Kasumi-1 (cell line): ENCODE measurements at regions not wholly inside any gene's neighbourhood (a gene's known extent, or its start where the extent isn't known, plus 50 kb on each side); places are given as distances from the start of the nearest gene placed in this dataset.
"Not testable (repeated sequence)": the region's sequence is repeated elsewhere in the genome, so short reads cannot be mapped to it uniquely, and the experiment has no call there.

Experiments
- DNase-seq, 2 experiments: peaks; one replicate each; lab custom pipeline; 2025; lab: John Stamatoyannopoulos, UW

DNA sequence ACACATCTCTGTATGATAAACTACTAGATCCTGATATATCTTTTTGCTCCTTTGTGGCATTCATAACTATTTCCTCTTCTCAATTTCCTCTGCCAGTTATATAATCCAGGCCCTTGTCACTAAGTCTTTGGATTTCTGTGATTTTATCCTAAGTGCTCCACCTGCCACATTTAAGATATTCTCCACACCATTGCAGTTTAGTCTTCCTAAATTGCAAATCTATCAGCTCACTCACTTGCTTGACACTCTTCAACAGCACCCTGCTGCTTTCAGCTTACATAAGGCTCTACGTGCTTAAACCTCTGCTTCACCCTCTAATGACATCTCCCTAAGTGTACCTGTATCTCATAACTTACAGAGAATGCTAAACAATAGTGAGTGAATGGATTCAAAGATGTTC lies 1032.2 kb upstream of the SEL1L start:
- no peak for DNase-seq

DNA sequence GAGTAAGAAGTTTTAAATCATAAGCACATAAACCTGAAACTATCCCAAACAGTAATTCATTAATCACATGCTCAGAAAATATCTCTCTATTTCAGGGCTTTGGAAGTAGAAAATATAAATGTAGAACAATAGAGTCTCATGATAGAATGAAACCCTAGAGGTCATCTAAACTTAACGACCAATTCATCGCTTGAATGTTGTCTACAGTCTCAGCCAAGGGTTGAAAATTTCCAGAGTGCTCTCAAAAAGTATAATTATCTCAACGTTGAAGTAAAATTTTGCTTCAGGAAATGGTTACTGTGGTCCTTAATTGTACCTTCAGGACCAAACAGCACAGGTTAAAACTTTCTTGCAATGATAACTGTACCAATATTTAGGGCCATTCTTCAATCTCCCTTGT lies 1053.6 kb upstream of the SEL1L start:
- no peak for DNase-seq

DNA sequence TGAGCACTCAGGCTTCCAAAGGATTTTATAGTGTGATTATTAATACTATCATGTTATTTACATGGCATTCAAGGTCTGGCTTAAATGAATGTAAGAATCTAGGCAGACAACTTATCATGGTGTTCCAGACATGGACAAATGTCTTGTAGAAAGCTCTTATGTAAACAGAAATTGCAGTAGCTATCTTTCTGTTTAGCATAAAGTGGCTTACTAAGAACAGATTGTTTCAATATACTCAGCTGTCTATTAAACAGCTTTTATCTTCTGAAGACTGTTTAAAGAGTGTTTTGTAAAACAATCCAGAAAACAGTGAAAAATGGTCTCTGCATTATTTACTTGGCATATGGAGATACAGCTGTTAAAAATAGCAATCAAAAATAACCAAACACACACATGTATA lies 1061.8 kb upstream of the SEL1L start:
- DNase-seq = no peak

DNA sequence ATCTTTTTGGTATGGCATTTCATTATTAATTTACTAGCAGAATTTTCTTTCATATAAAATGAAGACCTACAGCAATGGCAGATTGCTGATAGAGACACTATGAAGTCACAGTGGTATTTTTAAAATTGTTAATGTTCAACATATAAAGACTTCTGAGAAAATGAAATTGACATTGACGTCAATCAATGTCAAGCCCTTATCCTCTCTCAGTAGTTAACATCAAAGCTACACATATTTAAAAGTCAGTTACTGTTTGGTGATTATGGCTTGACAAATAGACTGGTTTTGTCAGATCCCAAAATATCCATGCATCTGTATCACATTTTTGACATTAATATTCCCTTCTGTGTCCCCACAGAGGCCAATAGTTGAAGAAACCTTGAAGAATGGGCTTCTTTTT lies 1069.1 kb upstream of the SEL1L start:
- no peak for DNase-seq

DNA sequence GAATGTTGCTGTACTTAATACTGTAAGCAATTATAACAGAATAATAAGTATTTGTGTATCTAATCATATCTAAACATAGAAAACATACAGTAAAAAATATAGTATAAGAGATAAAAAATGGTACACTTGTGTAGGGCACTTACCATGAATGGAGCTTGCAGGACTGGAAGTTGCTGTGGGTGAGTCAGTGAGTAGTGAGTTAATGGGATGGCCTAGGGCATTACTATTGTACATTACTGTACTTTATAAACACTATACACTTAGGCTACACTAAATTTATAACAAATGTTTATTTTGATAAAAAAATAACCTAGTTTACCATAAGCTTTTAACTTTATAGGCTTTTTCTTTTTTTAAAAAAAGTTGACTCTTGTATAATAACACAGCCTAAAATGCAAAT lies 1071.2 kb upstream of the SEL1L start:
- no peak for DNase-seq

DNA sequence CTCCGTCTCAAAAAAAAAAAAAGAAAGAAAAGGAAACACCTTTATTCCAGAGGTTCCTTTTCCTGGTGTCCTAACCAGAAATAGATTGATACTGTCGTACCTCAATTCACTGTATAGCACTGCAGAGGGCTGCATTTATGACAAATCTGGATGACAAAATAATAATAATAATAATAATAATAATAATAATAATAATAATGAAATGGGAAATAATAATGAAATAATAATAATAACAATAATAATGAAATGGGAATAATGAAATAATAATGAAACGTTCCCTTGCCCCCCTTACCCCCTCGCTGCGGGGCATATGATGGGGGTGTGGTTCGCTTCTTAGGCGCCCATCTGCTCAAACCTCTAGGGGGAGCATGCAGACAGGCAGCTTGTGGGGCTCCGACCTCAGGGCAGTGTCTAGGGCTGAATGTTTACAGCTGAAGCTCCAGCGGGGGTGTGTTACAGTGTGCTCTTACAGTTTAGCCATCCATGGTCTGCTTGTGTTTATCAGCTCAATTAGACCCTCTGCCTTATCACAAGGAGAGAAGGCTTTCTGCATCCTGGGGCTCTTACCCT lies 1088.3 kb upstream of the SEL1L start:
- DNase-seq = no peak

DNA sequence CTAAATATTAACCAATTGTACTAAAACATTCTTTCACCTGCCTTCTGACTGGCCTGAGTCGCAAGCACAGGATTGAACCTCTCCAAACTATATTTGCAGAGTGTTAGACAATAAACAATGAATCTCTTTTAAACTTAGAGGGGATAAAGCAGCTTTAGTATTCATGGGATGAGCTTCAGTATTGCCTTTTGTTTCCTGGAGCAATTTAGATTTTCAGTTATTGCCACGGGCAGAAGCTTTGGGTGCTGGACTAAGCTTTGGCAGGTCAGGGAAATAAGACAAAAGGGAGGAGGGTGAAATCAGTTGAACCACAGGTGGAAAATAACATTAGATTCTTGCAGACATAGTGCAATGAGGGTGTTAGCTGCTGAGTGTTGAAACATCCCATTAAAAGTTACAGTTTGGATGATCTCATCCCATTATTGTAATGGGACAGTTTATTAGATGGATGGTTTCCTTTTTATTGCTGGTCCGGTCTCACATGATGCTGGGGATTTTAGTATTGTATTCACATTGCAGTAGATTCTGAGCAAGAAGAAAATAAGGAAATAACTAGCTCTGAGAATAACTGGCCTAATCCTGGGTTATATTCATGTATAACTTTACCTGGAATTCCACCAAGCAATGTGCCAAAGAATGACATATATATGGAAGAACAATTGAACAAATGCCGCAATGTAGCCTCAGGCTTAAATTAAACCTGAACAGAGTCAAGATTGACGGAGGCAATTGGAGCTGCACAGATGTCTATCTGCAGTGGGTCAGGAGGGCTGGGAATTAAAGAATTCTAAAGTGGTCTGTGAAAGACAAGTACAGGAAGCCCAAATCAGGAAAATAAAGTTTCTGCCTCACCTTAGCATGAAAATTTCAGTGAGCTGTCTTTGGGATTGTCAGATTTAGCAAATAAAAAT lies 1092.8 kb upstream of the SEL1L start:
- no peak for DNase-seq

DNA sequence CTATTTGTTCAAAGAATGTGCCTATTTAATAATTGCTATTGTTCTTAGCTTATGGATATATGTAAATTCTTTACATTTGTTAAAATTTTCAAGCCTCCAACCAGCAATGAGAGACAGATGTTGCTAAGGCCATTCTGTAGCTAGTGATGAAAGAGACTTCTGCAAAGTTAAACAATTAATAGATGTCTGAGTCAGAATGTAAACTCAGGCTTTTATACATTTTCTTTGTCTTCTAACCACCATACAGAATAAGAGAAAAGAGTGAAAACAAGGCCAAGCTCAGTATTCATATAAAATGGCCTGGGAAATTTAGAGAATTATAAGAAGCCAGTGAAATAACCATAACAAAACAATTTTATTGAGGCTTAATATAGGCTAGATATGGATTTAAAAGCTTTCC lies 1102.3 kb upstream of the SEL1L start:
- DNase-seq = no peak

DNA sequence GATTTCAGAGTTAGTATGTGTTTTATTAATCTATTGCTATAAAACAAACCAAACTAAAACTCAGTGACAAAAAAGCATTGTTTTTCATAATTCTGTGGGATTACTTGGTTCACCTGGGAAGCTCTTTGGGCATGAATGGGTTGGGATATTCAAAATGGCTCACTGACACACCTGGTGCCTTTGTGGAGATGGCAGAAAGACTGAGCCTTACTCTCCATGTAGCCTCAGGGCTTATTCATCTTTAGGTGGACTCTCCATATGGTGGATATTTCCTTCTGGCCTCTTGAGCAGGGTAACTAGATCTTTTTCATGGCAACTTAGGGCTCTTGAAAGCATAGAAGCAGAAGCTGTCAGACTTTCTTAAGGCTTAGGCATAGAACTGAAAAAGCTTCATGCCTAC lies 1102.8 kb upstream of the SEL1L start:
- no peak for DNase-seq

DNA sequence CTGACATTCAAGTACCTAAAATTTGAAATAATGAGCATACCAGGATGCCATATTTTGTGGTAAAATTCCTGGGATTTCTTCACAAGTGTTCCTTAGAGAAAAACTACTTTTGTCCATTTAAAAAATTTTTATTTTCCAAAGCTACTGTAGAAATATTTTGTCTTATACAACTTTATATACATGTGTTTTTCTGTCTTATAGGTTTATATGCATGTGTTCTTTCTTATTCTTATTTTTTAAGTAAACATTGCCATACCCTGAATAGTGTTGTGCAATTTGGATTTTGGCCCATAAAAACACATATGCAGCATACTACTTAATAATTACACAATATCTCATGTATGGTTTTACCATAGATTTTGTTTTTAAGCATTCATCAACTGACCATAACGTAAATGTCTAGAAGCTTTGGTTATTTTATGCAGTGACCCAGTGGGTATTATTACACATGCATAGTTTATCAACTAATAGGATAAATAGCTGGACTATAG lies 1107.4 kb upstream of the SEL1L start:
- DNase-seq = no peak

DNA sequence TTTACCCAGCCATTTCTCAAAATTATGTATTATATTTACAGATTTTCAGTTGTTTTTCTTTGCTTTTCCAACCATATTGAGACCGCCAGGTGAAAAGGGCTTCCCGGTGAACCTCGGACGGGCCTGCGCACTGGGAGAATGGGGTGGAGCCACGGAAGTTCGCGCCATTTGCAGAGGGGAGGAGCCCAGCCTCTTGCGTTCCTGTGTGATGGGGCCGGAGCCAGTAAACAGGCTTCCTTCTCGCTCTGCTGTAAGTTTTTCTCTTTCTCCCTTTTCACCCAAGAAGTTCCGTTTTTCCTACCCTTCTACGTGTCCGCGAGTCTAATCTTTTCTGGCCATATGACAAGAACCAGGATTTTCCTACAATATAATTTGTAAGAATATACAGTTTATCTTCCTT lies 1108.8 kb upstream of the SEL1L start:
- no peak for DNase-seq

DNA sequence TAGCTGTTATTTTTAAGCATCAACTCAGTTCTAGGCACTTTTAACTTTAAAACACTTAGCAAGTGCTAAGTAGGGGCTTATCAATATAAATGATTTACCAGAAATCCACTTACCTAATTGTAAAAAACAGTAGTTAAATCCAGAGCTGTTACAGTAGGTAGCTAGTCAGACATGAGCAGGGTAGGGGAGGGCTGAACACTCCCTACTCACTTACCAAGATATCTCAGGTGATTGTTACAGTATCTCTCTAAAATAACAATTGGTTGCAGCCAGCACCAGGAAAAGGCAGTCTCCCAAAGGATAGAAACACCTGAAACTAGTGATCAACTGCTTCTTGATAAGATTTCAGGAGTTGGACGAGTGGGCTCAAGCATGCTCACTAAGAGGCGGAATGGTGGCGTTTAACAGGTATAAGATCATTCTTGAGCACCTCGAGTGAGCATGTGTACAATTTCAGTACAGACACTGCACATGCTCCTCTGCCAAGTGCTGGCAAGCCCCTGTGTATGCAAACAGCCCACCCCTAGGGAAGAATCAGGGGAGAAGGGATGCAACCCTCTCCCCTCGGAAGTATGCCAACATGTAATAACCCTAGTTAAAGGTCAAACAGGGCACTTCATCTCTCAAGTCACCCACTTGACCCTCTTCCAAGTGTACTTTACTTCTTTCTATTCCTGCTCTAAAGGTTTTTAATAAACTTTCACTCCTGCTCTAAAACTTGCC lies 1113.6 kb upstream of the SEL1L start:
- DNase-seq = no peak

DNA sequence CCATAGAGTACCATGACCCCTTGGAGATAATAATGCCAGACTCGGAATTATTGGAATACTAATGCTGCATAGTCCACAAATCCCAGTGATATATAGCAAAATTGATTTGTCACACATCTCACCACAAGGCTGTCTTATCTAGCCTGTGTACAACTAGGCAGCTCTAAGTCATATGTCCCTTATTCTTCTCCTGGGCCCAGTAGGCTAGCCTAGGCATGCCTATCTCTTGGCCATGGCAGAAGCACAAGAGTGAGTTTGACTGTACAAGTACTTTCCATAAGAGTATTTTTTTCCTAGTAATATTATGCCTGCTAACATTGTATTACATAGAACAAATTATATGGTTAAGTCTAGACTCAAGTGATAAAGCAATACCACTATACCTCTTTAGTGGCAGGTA lies 1122.1 kb upstream of the SEL1L start:
- no peak for DNase-seq

DNA sequence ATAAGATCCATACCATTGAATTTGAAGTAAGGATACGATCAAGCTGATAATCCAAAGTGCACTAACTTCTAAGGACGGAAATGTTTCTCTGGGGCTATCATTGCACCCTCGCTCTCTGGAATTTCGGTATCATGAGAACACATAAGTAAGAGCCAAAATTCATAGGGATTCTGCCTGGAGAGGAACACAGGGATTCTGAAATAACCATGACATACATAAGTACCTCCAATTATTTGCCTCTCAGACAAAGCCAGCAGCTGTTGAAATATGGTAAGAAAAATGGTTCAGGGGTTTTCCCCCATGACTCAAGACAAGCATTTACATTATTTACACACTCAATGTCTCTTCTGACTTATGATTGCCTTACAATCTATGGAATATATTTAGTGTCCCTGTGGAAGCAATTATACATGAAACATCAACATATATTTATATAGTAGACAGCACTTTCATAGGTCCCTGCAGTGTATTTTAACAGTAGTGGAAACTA lies 1123.6 kb upstream of the SEL1L start:
- no peak for DNase-seq

DNA sequence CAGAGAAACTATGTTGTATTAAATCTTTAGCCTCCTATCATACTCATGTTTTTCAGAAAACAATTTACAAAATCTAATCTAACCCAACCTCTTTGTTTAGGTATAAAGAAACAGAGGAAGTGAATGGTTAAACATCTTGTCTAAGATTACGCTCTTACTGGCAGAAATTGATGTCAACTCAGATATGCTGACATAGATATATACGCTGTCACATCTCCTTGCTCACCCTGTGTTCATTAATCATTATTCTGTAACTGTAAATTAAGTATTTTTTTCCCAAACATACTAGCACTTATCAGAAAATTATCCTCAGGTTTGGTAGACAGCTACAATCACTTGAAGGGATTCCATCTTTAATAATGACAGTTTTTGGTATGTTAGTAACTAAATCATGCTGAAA lies 1127.6 kb upstream of the SEL1L start:
- no peak for DNase-seq

DNA sequence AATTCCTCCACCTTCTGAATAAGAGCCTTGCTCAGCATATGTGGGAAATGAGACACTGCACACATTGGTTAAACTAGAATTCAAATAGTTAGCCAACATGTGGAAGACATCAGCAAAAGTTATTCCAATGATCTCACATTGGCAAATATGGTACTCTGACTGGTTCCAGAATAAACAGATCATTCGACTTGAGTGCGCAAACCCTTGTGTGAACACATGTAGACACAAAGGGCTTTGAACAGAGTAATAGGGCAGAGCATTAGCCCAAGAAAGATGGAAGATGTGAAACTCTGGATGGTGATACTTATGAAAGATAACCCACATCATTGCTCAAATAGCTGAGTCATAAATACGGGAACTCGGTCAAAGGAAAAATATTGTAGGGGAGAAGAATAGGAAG lies 1133.4 kb upstream of the SEL1L start:
- DNase-seq = no peak

DNA sequence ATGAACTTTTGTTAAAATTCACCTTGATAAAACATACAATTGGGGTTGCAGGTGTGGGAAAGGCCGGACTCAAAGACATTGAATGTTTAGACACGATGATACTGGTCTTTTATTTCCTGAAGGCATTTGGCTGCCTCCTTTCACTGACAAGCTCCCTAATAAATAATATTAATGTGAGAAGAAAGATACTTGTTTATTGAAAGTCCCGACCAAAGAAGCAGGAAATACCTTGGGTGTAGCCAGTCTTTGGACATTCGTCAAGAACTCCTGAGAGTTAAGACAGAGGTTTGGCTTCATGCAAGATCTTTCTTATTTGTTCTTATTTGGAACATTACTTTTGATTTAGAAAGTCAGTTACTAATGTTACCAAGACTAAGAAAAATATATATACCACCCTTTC lies 1133.8 kb upstream of the SEL1L start:
- no peak for DNase-seq

DNA sequence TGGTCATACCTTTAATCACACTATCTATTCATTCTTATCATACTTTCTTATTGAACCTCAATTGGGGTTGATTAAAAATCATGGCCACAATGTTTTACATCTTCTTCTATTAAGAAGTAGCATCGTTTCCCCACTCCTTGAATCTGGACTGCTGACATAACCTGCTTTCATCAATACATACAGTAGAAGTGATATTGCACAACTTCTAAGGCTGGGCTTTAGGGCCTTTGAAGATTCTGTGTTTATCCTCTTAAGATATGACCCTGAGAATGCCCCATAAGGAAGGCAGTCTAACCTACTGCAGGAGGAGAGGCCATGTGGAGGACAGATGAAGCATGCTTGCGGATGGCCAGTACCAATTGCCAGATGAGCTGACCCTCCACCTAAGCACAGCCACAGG lies 1142.8 kb upstream of the SEL1L start:
- DNase-seq = no peak

DNA sequence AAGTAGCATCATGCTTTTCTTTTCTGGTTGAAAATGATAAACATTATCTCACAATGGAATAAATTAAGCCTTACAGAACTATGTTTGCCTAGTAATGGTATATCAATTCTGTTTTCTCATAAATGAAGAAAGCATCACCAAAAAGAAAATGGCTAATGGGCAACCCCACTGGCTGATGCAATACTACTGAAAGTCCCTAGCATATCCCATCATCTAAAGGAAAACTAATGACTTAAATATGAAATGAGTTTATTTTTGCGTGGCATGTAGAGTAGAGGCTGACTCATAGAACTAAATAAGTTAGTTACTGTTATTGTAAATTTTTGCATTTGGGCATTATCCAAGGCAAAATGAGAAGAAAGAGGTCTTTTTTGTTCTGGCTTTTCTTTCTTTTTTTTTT lies 1156.3 kb upstream of the SEL1L start:
- DNase-seq = no peak

DNA sequence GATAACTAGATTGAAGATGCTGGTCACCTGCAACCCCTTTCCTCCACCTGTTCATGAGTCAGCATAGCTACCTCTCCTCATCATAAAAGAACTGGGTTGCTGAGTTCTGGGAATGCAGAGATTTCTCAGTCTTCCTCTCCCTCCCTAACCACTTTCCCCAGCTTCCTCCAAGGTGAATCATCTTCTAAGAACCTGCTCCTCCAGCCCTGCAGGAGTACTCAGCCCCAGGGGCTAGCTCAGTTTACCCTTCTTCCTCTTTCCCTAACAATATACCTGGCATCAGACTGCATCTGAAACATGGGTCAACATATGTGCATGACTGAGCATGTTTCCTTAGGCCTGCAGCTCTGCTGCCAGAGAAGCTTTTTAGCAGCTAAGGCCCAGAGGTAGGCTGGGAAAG lies 1157.5 kb upstream of the SEL1L start:
- DNase-seq = not testable (repeated sequence)

DNA sequence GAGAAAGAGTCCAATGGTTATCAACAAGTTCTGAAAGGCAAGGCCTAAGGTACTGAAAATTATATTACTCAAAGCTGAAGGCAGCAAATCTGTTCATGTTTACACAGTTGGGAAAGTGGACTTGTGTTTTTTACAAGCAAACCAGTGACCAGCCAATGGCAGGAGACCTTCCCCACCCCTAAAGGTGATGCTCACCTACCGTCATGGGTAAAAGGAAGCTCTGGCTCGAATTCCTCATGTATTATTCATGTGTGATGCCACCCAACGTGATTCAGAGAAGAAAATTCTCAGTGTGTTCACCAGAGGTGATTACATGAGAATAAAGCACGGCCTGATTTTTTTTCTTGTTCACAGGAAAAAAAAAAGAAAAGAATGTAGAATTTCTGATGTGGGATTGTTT lies 1161.2 kb upstream of the SEL1L start:
- DNase-seq = no peak

DNA sequence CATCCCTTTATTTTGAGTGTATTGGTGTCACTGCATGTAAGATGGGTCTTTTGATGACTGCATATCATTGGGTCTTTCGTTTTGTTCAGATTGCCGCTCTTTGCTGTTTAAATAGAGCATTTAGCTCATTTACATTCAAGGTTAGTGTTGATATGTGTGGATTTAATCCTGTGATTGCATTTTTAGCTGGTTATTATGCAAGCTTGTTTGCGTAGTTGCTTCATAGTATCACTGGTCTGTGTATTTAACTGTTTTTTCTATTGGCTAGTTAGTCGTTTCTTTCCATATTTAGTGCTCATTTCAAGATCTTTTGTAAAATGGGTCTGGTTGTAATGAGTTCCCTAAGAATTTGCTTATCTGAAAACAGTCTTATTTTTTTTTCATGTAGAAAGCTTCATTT lies 1170.6 kb upstream of the SEL1L start:
- DNase-seq = no peak
